NCI-H1105 (cell line): ENCODE measurements at regions not wholly inside any gene's neighbourhood (a gene's known extent, or its start where the extent isn't known, plus 50 kb on each side); places are given as distances from the start of the nearest gene placed in this dataset.
A peak's percentile ranks its signal among the peaks of the same experiment; 100 is the strongest.
"Not testable (repeated sequence)": the region's sequence is repeated elsewhere in the genome, so short reads cannot be mapped to it uniquely, and the experiment has no call there.

Experiments
- DNase-seq: peaks from one replicate; lab custom pipeline; 2025; lab: John Stamatoyannopoulos, UW

GRCh38 chr5:124872086-124872485 lies 125.6 kb upstream of the ZNF608 start:
- no peak for DNase-seq

DNA sequence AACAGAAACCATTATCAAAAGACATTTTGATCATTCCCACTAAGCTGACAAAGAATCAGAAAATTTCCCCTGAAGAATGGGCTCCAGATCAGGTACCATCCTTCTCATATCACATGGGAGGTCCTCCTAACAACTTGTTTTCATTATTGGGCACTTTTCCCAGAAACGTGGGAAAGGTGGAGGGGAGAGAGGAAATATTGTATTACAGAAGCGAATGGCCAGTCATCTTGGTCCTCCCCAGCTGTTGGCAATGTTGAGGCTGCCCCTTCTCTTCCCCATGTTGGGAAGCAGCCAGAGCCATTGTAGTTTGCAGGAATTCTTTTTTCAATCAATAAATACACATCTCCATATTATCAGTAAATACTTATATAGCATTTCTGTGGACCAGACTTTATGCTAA lies 126.2 kb upstream of the ZNF608 start:
- peak; percentile 15 for DNase-seq

DNA sequence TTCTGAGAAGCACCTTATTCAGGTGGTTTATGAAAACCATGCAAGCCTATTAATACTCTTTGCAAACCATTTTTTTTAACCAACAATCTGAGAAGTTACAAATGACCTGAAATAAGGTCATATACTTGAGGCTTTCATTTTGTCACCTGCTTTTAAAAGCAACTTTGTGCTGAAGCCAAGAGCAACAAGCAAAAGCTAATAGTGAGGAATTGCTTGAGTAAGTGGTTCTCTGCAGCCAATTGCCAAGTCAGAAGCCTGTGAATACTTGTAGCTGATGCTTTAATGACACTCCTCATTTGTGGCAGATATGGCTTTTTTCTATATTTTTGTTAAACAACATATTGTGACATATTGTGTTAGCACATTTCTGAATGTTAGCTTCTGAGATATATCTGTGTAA lies 126.7 kb upstream of the ZNF608 start:
- no peak for DNase-seq

- DNase-seq: no peak
Measured at GRCh38 chr5:124873713-124874112, 127.3 kb upstream of the ZNF608 start.

- DNase-seq: no peak
Measured at GRCh38 chr5:124876566-124876965, 130.1 kb upstream of the ZNF608 start.

DNA sequence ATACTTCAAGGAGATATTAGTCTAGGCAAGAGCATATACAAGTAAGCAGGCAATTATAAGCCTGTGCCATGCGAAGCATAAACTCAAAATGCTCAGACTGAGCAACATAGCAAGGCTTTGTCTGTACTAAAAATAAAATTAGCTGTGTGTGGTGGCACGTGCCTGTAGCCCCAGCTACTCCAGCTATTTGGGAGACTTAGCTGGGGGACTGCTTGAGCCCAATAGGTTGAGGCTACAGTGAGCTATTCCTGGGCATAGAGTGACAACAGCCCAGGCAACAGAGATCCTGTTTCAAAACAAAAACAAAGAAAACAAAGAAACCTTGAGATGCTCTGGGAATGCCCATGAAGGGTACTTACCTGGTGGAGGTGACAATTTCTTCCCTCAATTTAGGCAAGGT lies 130.5 kb upstream of the ZNF608 start:
- no peak for DNase-seq

DNA sequence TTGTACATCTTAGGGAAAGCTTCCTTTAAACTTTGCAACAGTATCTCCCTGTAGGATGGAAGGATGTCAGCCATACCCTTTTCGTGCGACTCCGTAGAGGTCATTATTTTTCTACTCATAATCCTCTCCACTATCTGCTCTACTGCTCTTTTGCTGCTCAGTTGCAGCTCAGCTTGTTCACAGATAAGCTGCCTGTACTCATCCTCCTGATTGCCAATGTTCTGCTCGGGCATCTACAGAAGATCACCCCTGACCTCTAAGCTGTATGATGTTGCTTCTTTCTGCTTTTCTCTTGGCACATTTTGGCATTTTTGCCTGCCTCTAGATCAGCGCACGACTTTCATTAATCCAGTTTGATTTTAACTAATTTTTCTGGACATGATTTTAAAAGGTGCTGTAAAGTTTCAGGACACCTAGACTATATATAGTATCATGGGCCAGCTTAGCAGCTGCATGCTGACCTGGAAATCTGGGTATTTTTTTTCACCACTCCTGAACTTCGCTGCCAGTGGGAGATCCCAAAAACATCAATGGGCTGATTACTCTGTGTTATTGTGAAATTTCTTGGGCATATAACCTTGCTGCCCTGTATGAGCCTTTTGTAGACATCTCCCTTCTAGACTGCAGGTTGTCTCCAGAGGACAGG lies 131.2 kb upstream of the ZNF608 start:
- no peak for DNase-seq

DNA sequence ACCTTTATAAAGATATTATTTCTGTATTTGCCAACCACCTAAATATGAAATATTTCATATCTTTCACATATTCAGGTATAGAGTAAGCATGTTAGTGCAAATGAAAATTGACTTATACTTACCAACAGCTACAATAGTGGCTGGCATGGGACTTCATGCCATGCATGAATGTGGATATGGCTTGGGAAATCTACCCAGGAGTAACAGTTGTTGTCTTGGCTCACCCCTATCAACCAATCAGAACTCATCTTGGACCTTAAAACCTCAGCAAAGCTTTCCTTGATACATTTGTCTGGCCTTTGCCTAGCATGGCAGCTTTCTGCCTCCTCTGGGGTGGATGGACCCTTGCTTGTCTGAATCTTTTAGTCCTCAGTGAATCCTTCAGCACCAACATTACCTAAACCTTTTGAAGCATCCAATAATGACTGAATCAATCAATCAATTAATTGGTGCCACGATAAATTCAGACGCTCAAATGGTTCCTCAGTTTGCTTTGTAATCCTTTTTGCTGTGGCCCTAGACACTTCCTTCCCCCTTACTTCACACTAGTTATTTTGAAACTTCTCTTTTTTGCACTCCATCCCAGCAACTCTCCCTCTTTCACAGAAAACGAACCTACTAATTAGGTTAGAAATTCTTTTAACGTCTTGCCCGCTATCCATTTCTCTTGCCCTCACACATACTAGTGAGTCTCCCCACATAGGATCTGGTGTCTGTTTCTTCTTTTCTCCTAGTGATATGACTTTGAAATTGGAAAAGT lies 132.3 kb upstream of the ZNF608 start:
- no peak for DNase-seq

DNA sequence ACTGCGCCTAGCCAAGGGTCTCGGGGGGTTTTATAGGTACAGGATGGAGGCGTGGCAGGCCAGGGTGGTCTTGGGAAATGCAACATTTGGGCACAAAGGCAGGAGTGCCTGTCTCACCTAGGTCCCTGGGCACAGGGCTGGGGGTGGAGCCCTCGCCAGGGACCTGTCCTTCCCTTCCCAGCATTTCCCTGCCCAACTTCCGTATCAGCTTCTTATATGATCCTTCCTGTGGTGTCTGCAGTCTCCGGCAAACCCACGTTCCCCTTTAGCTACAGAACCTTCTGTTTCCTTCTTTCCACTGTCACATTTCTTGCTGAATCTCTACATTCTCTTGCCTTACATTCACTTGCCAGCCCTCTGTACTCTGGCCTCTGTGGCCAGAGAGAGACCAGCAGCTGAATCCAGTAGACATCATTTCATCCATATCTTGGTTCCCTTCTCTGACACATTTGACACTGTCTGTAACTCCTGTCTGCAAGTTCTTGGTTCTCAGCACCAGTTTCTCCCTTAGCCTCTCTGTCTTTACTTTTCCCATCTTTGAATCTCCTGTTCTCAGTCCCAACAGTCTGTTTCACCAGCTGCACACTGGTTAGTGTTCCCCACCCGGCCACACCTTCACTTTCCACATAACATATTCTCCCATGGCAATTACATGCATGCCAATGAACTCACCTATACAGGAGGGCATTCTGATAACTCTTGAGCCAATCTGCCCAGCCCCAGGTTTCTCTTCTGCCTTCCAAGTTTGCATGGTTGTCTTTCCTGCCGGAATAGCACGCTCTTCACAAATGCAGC lies 134.7 kb upstream of the ZNF608 start:
- no peak for DNase-seq

- DNase-seq: no peak
Measured at GRCh38 chr5:124883681-124884080, 137.2 kb upstream of the ZNF608 start.

DNA sequence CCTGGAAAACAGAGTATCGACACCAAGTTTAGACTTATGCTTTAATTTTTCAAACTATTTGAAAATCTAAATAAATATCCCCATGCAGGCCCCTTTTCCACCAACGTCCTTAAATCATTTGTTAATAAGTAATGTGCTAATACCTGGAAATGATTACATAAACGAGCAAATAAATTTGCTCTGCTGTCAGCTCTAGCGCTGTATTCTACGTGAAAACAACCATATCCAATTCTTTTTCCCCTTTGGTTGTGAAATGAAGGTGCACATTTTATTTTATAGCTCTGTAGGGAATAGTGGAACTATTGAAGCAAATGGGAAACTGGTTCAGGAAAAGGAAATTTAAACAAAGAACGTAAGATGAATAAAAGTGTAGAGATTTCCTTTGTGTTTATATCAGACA lies 137.7 kb upstream of the ZNF608 start:
- DNase-seq: no peak

GRCh38 chr5:124885490-124885889 lies 139.1 kb upstream of the ZNF608 start:
- DNase-seq: no peak

- no peak for DNase-seq
Measured at GRCh38 chr5:124887223-124887622, 140.8 kb upstream of the ZNF608 start.

- DNase-seq: no peak
Measured at GRCh38 chr5:124888050-124888506, 141.6 kb upstream of the ZNF608 start.

DNA sequence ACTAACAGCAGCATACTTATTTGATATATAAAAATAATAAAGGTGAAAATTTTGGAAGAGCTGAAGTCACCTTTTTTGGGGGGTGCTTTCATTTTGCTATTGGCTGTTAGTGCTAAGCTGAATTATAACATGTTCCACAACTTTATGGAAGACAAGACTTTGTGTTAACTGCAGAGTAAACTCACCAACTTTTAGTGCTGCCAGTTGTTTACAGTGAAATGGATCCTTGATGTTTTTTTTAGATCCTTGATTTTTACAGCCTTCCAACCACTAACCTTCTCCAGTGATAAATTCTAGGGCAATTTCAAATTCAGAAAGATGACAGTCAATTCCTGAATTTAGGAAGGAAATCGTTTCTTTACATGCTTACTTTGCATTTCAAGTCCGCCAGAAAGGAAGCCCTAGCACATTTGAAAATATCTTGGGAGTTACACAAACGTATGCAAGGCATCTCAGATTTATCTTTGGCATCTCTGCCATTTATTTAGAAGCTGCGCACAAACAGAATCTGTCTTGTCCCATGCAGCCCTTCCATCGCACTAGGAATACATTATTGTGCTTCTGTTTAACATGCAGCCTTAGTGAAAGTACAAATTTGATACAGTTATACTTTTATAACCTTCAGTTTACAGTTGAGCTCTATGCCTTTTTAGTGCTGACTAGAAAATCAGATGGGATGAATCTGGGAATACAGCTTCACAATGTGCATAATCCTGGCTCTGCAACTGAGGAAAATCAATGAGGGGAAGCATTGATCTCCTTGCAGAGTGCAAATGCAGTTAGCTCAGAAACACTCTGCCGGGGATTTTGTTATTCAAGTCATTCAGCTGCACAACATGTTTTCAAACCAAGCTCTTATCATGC lies 142.4 kb upstream of the ZNF608 start:
- no peak for DNase-seq

- DNase-seq: no peak
Measured at GRCh38 chr5:124889486-124889825, 143.0 kb upstream of the ZNF608 start.

DNA sequence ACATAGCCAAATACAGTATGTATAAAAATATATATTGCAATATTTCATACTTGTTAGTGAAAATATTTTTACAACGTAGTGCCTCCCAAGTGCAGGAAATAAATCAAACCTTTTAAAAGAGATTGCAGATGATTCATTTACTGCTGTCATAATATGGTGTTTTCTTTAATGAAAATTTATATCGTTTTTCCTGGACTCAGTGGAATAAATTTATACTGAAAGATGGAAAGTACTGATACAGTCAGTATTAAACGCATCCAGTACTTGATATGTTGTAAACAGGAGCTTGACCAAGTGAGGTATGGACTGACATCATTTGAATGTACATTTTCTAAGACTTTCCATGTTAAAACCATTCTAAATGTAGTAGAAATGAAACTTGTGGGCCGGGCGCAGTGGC lies 143.4 kb upstream of the ZNF608 start:
- no peak for DNase-seq

- DNase-seq: not testable (repeated sequence)
Measured at GRCh38 chr5:124890442-124890841, 144.0 kb upstream of the ZNF608 start.

GRCh38 chr5:124891179-124891578 lies 144.7 kb upstream of the ZNF608 start:
- no peak for DNase-seq

GRCh38 chr5:124892185-124892848 lies 145.9 kb upstream of the ZNF608 start:
- DNase-seq: no peak

DNA sequence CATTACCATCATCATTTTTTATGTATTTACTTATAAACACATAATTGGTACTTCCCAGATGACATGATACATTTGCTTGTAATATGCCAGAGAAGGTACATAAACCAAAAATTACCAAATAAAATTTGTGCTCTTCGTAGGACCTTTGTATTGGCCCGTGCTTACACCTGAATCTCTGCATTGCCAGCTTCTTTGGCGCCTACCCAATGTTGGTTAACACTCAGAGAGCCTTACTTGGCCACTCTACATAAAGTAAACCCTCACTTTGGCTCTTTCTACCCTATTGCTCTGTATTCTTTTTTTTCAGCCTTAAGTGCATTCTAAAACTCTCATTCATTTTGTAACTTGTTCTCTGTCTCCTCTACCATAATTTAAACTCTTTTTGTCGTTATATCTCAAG lies 148.1 kb upstream of the ZNF608 start:
- no peak for DNase-seq

- DNase-seq: no peak
Measured at GRCh38 chr5:124895236-124895635, 148.8 kb upstream of the ZNF608 start.
